GM23338 (cell line): ENCODE measurements at regions not wholly inside any gene's neighbourhood (a gene's known extent, or its start where the extent isn't known, plus 50 kb on each side); places are given as distances from the start of the nearest gene placed in this dataset.

Experiments
- ATAC-seq: fragments of 200-7000 bp; cut with Tn5 transposase; 3 replicates; pipeline ENCODE4 v1.9.1; 2020
- DNase-seq: peaks from one replicate; pipeline ENCODE4 v3.0.0-alpha.2; 2015; ENCODE audit warnings: low spot score
- H2AFZ ChIP-seq: fragments of 200-600 bp; sonication (generic); 2 replicates; pipeline ENCODE4 v1.8.0; 2016; ENCODE audit warnings: antibody characterized with exemption, mild to moderate bottlenecking, moderate library complexity
- H3F3A ChIP-seq: fragments of 200-600 bp; sonication (generic); replicated peaks from 2 replicates; pipeline ENCODE4 v1.8.0; 2017; ENCODE audit warnings: antibody characterized with exemption, mixed run types, low read depth
- H3K27ac ChIP-seq: fragments of 200-600 bp; sonication (generic); 2 replicates; pipeline ENCODE4 v1.6.1; 2016; ENCODE audit warnings: low read depth
- H3K27me3 ChIP-seq: fragments of 200-600 bp; sonication (generic); 2 replicates; pipeline ENCODE4 v1.8.0; 2016; ENCODE audit warnings: mild to moderate bottlenecking, mixed run types, moderate library complexity; ENCODE audit not compliant: insufficient read depth
- H3K36me3 ChIP-seq: fragments of 200-600 bp; sonication (generic); 2 replicates; pipeline ENCODE4 v1.8.0; 2016; ENCODE audit warnings: mild to moderate bottlenecking; ENCODE audit not compliant: insufficient read depth
- H3K4me1 ChIP-seq: fragments of 200-600 bp; sonication (generic); 2 replicates; pipeline ENCODE4 v1.8.0; 2016; ENCODE audit warnings: mild to moderate bottlenecking, moderate library complexity; ENCODE audit not compliant: insufficient read depth
- H3K4me2 ChIP-seq: fragments of 200-600 bp; sonication (generic); 2 replicates; pipeline ENCODE4 v1.7.1; 2017; ENCODE audit warnings: mixed run types
- H3K4me3 ChIP-seq: fragments of 200-600 bp; sonication (generic); 2 replicates; pipeline ENCODE4 v1.6.1; 2016; ENCODE audit warnings: mixed run types
- H3K79me2 ChIP-seq: fragments of 200-600 bp; sonication (generic); replicated peaks from 2 replicates; pipeline ENCODE4 v1.8.0; 2017; ENCODE audit warnings: mild to moderate bottlenecking; ENCODE audit not compliant: insufficient read depth
- H3K9me2 ChIP-seq: fragments of 200-600 bp; sonication (generic); 2 replicates; pipeline ENCODE4 v1.8.0; 2017; ENCODE audit not compliant: insufficient read depth
- H4K20me1 ChIP-seq: fragments of 200-600 bp; sonication (generic); replicated peaks from 2 replicates; pipeline ENCODE4 v1.8.0; 2017; ENCODE audit warnings: mild to moderate bottlenecking; ENCODE audit not compliant: insufficient read depth
- H3K27ac Mint-ChIP-seq: 2 replicates; pipeline ENCODE4 v1.8.0; 2020; ENCODE audit warnings: inconsistent platforms, mild to moderate bottlenecking, moderate library complexity, mixed read lengths
- H3K27me3 Mint-ChIP-seq: 3 replicates; pipeline ENCODE4 v1.8.0; 2022; ENCODE audit warnings: low read depth, mild to moderate bottlenecking, moderate library complexity, mixed read lengths, inconsistent platforms; ENCODE audit not compliant: insufficient read depth, poor library complexity
- H3K36me3 Mint-ChIP-seq: 3 replicates; pipeline ENCODE4 v1.8.0; 2021; ENCODE audit warnings: low read depth, mild to moderate bottlenecking, inconsistent platforms, moderate library complexity, mixed read lengths
- H3K4me1 Mint-ChIP-seq: 3 replicates; pipeline ENCODE4 v1.8.0; 2020; ENCODE audit warnings: mild to moderate bottlenecking, inconsistent platforms, mixed read lengths
- H3K4me3 Mint-ChIP-seq: 3 replicates; pipeline ENCODE4 v1.8.0; 2021; ENCODE audit warnings: moderate library complexity, mild to moderate bottlenecking, inconsistent platforms, mixed read lengths
- H3K9me3 Mint-ChIP-seq: 3 replicates; pipeline ENCODE4 v1.8.0; 2020; ENCODE audit warnings: moderate library complexity, mild to moderate bottlenecking, inconsistent platforms, mixed read lengths
- CREB1 ChIP-seq: fragments of 250-450 bp; sonication (Bioruptor Pico); IDR thresholded peaks from 2 replicates; pipeline ENCODE4 v1.5.0; 2020; ENCODE audit warnings: low read depth, mild to moderate bottlenecking, moderate library complexity
- CTCF ChIP-seq, 2 experiments: fragments of 200-600 bp in 1 of 2; sonication (generic) in 1 of 2; conservative IDR thresholded peaks; 2 replicates each; pipeline versions ENCODE4 v1.5.1 to v1.6.1; 2016 to 2017; ENCODE audit warnings: antibody characterized with exemption in 2 of 2, low read depth in 2 of 2, mild to moderate bottlenecking in 2 of 2, moderate library complexity in 1 of 2
- ETS1 ChIP-seq: IDR thresholded peaks from 2 replicates; pipeline ENCODE4 v1.6.1; 2016; ENCODE audit warnings: antibody characterized with exemption
- EZH2 ChIP-seq: fragments of 200-600 bp; sonication (generic); IDR thresholded peaks from one replicate; pipeline ENCODE4 v1.8.0; 2017; ENCODE audit warnings: antibody characterized with exemption, mild to moderate bottlenecking, low read depth; ENCODE audit not compliant: unreplicated experiment
- EZH2phosphoT487 ChIP-seq: fragments of 200-600 bp; sonication (generic); IDR thresholded peaks from one replicate; pipeline ENCODE4 v1.8.1; 2018; ENCODE audit warnings: antibody characterized with exemption; ENCODE audit not compliant: unreplicated experiment
- JUNB ChIP-seq: IDR thresholded peaks from one replicate; pipeline ENCODE4 v1.6.1; 2016; ENCODE audit warnings: antibody characterized with exemption; ENCODE audit not compliant: unreplicated experiment
- NANOG ChIP-seq: IDR thresholded peaks from 2 replicates; pipeline ENCODE4 v1.6.1; 2016; ENCODE audit warnings: antibody characterized with exemption, borderline replicate concordance
- POLR2AphosphoS5 ChIP-seq: IDR thresholded peaks from 2 replicates; pipeline ENCODE4 v1.6.1; 2016; ENCODE audit warnings: antibody characterized with exemption, low read depth
- STAT1 ChIP-seq: IDR thresholded peaks from one replicate; pipeline ENCODE4 v1.6.1; 2016; ENCODE audit warnings: antibody characterized with exemption; ENCODE audit not compliant: unreplicated experiment
- ZNF114 ChIP-seq: fragments of 250-450 bp; sonication (Bioruptor Pico); IDR thresholded peaks from 2 replicates; pipeline ENCODE4 v1.5.0; 2020; ENCODE audit warnings: mild to moderate bottlenecking, moderate library complexity
- ZNF331 ChIP-seq: fragments of 250-450 bp; sonication (Bioruptor Pico); IDR thresholded peaks from 2 replicates; pipeline ENCODE4 v1.5.0; 2020; ENCODE audit warnings: low read depth, mild to moderate bottlenecking, moderate library complexity
- TF ChIP-seq, protein P1 (sequence below): IDR thresholded peaks from one replicate; pipeline ENCODE4 v1.6.1; 2018; ENCODE audit warnings: antibody characterized with exemption; ENCODE audit not compliant: unreplicated experiment
- TF ChIP-seq, protein P2 (sequence below): fragments of 250-450 bp; sonication (Bioruptor Pico); IDR thresholded peaks from 2 replicates; pipeline ENCODE4 v1.5.0; 2020; ENCODE audit warnings: mild to moderate bottlenecking, moderate library complexity

DNA sequence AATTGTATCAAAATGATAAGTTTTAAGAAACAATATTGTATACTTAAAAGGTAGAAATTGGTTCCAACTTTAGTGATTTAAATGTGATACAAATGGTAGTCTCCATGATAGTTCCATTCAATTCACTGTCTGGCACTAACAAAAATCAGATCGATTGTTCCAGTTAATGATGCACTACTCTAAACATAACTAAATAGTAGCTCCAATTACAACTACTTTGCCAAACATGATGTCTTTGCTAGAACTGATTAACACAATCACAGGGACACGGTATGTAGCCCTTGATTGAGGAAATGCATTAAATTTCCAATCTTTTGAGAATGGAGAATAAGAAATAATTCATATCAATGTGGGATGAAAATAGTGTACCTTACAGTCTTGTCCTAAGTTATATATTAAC is 962.4 kb upstream of the GHITM start:
- Histone ChIP-seq H3K79me2 (no peaks in the 10 kb centered on the region), H3K36me3 (no peaks in the 10 kb centered on the region), H3K27me3 (no peaks in the 10 kb centered on the region), H3K4me3 (no peak overlapping the region), H4K20me1 (no peaks in the 10 kb centered on the region), H3K4me1 (no peaks in the 10 kb centered on the region), H3F3A (no peaks in the 10 kb centered on the region), H3K27ac (no peak overlapping the region), H3K9me2 (0 out of 2 replicates have a peak, but pooled peaks cover 9% of the 10 kb centered on the region), H3K4me2 (no peak overlapping the region), H2AFZ (no peak overlapping the region)
- DNase-seq (no peak), ATAC-seq (no peak)
- Mint-ChIP-seq H3K9me3 (peaks cover 5% of the 10 kb centered on the region; the same call in 1 of the 3 replicates), H3K36me3 (no peaks in the 10 kb centered on the region; the same call in 2 of the 3 replicates), H3K4me1 (peaks cover 4% of the 10 kb centered on the region; the same call in 2 of the 3 replicates), H3K4me3 (no peak overlapping the region), H3K27me3 (peaks cover 3% of the 10 kb centered on the region), H3K27ac (no peak overlapping the region)
- no peak for TF ChIP-seq JUNB
- TF ChIP-seq ZNF331 (CRISPR knock-in tag), result no peak
- TF ChIP-seq CREB1, result no peak
- TF ChIP-seq STAT1, result no peak
- TF ChIP-seq POLR2AphosphoS5, result no peak
- no peak for TF ChIP-seq EZH2
- TF ChIP-seq NANOG, result no peak
- no peak for TF ChIP-seq ZNF114
- TF ChIP-seq, protein P1, sequence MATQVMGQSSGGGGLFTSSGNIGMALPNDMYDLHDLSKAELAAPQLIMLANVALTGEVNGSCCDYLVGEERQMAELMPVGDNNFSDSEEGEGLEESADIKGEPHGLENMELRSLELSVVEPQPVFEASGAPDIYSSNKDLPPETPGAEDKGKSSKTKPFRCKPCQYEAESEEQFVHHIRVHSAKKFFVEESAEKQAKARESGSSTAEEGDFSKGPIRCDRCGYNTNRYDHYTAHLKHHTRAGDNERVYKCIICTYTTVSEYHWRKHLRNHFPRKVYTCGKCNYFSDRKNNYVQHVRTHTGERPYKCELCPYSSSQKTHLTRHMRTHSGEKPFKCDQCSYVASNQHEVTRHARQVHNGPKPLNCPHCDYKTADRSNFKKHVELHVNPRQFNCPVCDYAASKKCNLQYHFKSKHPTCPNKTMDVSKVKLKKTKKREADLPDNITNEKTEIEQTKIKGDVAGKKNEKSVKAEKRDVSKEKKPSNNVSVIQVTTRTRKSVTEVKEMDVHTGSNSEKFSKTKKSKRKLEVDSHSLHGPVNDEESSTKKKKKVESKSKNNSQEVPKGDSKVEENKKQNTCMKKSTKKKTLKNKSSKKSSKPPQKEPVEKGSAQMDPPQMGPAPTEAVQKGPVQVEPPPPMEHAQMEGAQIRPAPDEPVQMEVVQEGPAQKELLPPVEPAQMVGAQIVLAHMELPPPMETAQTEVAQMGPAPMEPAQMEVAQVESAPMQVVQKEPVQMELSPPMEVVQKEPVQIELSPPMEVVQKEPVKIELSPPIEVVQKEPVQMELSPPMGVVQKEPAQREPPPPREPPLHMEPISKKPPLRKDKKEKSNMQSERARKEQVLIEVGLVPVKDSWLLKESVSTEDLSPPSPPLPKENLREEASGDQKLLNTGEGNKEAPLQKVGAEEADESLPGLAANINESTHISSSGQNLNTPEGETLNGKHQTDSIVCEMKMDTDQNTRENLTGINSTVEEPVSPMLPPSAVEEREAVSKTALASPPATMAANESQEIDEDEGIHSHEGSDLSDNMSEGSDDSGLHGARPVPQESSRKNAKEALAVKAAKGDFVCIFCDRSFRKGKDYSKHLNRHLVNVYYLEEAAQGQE, result no peak
- TF ChIP-seq CTCF (conservative IDR thresholded peaks at IDR 0.05; ENCODE audit: low read depth in 2 of 2), result no peak
- TF ChIP-seq ETS1, result no peak
- TF ChIP-seq, protein P2, sequence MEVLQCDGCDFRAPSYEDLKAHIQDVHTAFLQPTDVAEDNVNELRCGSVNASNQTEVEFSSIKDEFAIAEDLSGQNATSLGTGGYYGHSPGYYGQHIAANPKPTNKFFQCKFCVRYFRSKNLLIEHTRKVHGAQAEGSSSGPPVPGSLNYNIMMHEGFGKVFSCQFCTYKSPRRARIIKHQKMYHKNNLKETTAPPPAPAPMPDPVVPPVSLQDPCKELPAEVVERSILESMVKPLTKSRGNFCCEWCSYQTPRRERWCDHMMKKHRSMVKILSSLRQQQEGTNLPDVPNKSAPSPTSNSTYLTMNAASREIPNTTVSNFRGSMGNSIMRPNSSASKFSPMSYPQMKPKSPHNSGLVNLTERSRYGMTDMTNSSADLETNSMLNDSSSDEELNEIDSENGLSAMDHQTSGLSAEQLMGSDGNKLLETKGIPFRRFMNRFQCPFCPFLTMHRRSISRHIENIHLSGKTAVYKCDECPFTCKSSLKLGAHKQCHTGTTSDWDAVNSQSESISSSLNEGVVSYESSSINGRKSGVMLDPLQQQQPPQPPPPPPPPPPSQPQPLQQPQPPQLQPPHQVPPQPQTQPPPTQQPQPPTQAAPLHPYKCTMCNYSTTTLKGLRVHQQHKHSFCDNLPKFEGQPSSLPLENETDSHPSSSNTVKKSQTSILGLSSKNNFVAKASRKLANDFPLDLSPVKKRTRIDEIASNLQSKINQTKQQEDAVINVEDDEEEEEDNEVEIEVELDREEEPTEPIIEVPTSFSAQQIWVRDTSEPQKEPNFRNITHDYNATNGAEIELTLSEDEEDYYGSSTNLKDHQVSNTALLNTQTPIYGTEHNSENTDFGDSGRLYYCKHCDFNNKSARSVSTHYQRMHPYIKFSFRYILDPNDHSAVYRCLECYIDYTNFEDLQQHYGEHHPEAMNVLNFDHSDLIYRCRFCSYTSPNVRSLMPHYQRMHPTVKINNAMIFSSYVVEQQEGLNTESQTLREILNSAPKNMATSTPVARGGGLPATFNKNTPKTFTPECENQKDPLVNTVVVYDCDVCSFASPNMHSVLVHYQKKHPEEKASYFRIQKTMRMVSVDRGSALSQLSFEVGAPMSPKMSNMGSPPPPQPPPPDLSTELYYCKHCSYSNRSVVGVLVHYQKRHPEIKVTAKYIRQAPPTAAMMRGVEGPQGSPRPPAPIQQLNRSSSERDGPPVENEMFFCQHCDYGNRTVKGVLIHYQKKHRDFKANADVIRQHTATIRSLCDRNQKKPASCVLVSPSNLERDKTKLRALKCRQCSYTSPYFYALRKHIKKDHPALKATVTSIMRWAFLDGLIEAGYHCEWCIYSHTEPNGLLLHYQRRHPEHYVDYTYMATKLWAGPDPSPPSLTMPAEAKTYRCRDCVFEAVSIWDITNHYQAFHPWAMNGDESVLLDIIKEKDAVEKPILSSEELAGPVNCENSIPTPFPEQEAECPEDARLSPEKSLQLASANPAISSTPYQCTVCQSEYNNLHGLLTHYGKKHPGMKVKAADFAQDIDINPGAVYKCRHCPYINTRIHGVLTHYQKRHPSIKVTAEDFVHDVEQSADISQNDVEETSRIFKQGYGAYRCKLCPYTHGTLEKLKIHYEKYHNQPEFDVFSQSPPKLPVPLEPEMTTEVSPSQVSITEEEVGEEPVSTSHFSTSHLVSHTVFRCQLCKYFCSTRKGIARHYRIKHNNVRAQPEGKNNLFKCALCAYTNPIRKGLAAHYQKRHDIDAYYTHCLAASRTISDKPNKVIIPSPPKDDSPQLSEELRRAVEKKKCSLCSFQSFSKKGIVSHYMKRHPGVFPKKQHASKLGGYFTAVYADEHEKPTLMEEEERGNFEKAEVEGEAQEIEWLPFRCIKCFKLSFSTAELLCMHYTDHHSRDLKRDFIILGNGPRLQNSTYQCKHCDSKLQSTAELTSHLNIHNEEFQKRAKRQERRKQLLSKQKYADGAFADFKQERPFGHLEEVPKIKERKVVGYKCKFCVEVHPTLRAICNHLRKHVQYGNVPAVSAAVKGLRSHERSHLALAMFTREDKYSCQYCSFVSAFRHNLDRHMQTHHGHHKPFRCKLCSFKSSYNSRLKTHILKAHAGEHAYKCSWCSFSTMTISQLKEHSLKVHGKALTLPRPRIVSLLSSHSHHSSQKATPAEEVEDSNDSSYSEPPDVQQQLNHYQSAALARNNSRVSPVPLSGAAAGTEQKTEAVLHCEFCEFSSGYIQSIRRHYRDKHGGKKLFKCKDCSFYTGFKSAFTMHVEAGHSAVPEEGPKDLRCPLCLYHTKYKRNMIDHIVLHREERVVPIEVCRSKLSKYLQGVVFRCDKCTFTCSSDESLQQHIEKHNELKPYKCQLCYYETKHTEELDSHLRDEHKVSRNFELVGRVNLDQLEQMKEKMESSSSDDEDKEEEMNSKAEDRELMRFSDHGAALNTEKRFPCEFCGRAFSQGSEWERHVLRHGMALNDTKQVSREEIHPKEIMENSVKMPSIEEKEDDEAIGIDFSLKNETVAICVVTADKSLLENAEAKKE, result no peak
- no peak for TF ChIP-seq EZH2phosphoT487
